ENCODE measurements at regions not wholly inside any gene's neighbourhood (a gene's known extent, or its start where the extent isn't known, plus 50 kb on each side); places are given as distances from the start of the nearest gene placed in this dataset.

DNA sequence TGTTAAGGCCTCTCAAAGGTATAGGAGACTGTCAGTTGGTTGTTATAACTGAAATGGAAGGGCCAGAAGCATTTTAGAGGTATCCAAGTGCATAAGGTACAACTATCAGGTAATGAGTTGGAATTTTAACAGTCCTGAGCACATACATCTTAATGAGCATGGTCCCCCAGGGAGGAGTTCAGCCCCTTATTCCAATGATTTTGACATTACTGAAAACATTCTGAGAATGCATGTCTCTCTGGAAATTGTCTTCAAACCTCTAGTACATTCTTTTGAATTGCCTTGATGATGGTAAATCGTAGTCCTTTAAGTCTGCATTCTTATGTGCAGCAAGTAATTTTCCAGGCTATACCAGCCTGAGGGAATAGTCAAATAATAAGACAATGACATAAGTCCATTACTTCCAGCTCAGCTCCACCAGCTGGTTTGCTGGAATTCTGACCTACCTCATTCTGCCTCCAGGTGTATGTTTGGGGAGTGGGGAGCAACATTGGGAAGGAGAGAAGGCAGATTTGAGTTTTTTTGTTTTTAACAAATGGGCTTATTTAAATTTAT lies 239.2 kb downstream of the MSRB3 start:
- no peak for DNase-seq (ENCODE audit: low read depth in 4 of 4, low spot score in 3 of 4)

GRCh38 chr12:65518771-65519170 lies 240.3 kb downstream of the MSRB3 start:
- no peak for DNase-seq (ENCODE audit: low read depth in 4 of 4, low spot score in 3 of 4)

DNA sequence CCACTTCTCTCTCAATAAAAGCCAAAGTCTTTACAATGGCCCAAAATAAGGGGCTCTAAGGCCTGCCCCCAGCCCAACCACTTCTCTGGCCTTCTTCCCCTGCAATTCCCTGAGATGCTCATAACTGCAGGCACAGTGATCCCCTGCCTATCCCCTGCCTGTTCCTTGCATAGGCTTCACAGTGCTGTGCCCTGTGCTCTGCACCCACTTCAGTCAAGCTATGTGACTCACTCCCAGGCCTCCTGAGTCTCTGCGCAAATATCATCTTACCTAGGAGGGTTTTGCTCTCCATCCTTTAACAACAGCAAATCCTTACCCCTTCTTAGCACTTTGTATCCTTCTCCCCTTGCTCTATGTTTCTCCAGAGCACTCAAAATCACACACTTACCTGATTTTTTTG lies 242.2 kb downstream of the MSRB3 start:
- DNase-seq (ENCODE audit: low read depth in 4 of 4, low spot score in 3 of 4): no peak

- no peak for DNase-seq (ENCODE audit: low read depth in 4 of 4, low spot score in 3 of 4)
These were observed 244.7 kb downstream of the MSRB3 start for GRCh38 chr12:65522956-65523860.

DNA sequence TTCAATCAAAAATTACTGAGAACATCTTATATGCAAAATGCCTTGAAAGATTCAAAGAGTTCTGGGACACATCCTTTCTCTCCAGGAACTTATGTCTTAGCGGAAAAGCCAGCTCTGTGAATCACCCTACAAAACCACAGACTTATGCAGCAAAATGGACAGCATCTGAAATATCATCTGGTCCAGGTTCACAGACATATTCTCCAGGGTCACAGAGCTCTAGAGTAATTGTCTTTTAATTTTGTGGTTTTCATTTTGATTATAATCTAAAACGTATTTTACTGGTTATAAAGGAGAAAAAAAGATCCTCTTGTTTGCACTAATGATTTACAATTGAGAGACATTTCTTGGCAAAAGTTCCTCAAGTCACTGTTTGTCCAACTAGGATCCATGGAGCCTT lies 246.2 kb downstream of the MSRB3 start:
- no peak for DNase-seq (ENCODE audit: low read depth in 4 of 4, low spot score in 3 of 4)

DNA sequence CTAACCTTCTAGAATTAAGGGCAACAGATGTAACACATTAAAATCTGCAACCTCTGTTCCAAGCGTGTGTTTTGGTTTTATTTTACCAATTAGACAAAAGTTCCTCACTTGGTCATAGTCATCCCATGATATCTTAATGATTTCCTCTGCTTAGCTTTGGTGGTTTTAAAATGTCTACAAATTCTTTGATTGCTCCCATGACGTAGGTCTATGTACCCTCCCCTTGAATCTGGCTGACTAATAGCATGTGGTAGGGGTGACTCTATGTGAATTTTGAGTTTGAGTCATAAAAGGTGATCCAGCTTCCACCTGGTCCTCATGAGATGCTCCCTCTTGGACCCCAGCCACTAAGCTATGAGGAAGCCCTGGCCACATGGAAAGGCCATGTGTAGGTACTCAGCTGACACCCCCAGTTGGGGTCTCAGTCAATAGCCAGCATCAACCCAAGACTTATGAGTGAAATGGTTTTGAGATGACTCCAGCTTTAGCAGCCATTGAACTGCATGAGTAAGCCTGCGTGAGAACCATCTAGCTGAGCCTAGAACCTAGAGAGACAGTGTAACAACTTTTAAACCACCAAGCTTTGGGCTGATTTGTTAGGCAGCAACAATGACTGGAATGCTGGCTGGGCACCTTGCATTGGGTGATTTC lies 247.1 kb downstream of the MSRB3 start:
- no peak for DNase-seq (ENCODE audit: low read depth in 4 of 4, low spot score in 3 of 4)

- DNase-seq (ENCODE audit: low read depth in 4 of 4, low spot score in 3 of 4): no peak
These were observed 247.8 kb downstream of the MSRB3 start for GRCh38 chr12:65526311-65526710.

- no peak for DNase-seq (ENCODE audit: low read depth in 4 of 4, low spot score in 3 of 4)
These were observed 249.6 kb downstream of the MSRB3 start for GRCh38 chr12:65528127-65528526.

GRCh38 chr12:65529106-65529505 lies 250.6 kb downstream of the MSRB3 start:
- DNase-seq (ENCODE audit: low read depth in 4 of 4, low spot score in 3 of 4): no peak

GRCh38 chr12:65529771-65530435 lies 251.4 kb downstream of the MSRB3 start:
- DNase-seq (ENCODE audit: low read depth in 4 of 4, low spot score in 3 of 4): no peak

- no peak for DNase-seq (ENCODE audit: low read depth in 4 of 4, low spot score in 3 of 4)
These were observed 253.7 kb downstream of the MSRB3 start for GRCh38 chr12:65532162-65532561.

- no peak for DNase-seq (ENCODE audit: low read depth in 4 of 4, low spot score in 3 of 4)
These were observed 254.3 kb downstream of the MSRB3 start for GRCh38 chr12:65532764-65533163.

DNA sequence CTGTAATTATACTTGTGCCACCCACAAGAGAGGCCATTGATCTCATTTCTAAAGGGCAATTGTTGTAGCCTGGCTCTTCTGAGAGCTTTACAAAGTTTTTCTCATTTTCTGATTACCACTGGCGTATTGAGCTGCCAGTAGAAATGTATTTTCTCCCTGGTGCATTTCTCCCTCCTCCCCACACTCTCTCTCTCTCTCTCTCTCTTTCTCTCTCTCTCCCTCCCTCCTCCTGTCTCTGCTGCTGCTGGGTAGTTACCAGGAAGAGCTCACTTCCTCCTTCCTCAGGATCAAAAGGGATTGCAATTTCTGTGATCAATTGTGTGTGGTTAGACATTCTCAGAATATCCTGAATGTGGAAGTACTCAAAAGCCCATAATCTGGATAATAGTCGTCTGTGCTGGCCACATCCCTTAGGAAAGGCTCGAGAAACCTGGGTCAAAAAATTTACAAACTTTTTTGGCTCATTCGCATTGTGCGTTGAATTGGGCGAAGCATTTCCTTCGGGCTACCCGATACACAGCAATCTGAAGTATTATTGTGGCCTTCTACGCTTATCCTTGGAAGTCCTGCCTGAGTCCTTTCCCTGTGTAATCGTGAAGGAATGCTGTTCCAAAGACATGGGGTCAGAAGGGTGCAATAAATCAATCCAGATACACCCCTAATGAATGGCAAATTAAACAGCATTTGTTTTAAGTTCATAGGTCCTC lies 254.8 kb downstream of the MSRB3 start:
- DNase-seq (ENCODE audit: low read depth in 4 of 4, low spot score in 3 of 4): no peak

DNA sequence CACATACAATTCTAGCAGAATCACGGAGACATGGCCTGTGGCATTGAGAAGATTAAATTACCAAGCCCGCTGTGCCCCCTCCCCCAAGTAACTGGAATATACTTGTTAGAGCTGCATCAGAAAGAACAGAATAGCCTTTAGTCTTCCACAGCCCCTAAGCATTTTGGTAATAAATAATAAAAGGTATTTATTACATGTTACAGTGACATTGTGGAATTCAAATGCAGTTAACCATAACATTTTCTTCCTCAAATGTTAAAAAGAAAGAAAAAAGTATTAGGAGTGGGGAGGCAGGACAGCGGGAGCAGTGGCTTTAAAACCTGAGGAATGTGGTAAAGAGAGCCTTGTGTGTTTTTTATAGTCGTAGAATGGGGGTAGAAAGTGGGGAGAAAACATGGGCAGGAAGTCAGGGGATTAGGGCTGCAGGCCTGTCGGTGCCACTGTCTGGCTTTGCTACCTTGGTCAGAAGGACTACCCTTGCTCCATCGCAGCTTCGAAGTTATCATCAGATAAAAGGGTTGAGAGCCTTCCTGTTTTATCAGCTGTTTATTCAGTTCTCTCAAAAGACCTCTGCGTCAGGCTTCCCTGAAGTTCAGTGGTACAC lies 255.9 kb downstream of the MSRB3 start:
- DNase-seq (ENCODE audit: low read depth in 4 of 4, low spot score in 3 of 4): no peak

- no peak for DNase-seq (ENCODE audit: low read depth in 4 of 4, low spot score in 3 of 4)
These were observed 257.5 kb downstream of the MSRB3 start for GRCh38 chr12:65535946-65536345.

DNA sequence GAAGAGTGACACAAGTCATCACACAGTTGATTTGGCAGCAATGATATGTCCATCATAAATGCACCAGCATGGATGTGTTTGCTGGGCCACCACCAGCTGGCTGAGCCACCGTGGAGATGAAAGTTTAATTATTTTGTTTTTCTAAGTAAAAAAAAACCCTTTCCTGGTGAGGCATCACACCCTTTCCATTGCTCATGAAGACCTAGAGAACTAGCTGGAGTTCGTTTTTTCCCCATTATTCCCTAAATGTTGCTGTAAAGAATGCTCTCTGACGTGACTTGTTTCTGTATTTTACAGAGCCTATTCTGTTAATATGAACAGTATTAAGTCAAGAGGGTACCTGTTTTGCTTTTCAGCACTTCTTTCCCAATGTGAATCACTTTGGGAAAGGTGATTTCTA lies 257.9 kb downstream of the MSRB3 start:
- no peak for DNase-seq (ENCODE audit: low read depth in 4 of 4, low spot score in 3 of 4)

- DNase-seq (ENCODE audit: low read depth in 4 of 4, low spot score in 3 of 4): peak in 2 of 4 donors; percentile 51 to 70
These were observed 258.6 kb downstream of the MSRB3 start for GRCh38 chr12:65536876-65537681.

GRCh38 chr12:65537978-65538377 lies 259.5 kb downstream of the MSRB3 start:
- no peak for DNase-seq (ENCODE audit: low read depth in 4 of 4, low spot score in 3 of 4)

DNA sequence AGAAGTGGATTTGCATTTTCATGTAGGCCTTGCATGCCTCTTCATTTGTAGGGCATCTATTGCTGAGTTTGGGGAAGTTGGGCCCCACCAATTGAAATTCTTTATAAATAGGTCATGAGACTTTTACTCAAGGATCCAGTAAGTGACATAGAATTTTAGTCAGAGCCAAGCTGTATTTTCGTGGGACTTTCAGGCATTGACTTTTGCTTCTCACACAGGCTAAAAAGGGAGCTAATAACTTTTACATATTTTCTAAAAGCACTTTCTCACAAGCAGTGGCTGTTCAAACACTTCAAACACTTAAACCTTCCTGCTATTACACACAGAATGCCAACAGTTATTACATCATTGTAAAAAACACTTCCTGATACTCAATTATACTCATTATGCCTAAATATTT lies 260.5 kb downstream of the MSRB3 start:
- DNase-seq (ENCODE audit: low read depth in 4 of 4, low spot score in 3 of 4): no peak
